GM21786 (cell line): ENCODE measurements at regions not wholly inside any gene's neighbourhood (a gene's known extent, or its start where the extent isn't known, plus 50 kb on each side); places are given as distances from the start of the nearest gene placed in this dataset.

Source experiments
- ATAC-seq: cut with Tn5 transposase; IDR thresholded peaks from one replicate; pipeline ENCODE4 v1.9.1; 2021; ENCODE audit not compliant: unreplicated experiment

DNA sequence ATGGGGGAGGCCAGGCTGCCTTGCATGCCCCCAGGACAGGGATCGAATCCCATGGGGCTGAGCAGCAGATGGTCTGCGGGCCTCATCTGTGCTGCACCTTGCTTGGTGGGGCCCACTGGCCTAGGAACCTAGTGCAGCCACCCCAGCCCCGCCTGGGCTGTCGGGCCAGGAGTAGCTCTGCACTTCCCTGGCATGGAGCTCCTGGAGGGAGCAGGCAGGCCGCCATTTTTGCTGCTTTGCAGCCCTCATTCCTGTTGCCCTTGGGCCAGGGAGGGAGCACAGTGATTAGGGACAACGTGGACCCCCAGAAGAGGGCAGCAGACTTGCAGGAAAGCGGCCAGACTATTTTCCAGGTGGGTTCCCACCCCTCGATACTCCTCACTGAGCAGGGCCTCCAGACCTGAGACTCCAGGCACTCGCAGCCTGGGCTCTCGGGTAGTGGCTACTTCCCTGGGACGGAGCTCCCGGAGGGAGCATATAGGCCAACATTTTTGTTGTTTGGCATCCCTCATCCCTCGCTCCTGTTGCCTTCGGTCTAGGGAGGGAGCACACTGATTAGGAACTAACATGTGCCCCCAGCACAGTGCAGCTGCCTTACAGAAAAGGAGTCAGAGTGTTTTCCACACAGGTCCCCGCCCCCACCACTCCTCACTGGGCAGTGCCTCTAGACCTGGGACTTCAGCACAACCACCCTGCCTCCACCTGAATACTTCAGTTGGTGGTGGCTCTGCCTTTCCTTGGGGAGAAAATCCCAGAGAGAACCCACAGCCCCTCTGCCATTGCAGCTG is 99.5 kb downstream of the MAIP1 start:
- no peak for ATAC-seq

DNA sequence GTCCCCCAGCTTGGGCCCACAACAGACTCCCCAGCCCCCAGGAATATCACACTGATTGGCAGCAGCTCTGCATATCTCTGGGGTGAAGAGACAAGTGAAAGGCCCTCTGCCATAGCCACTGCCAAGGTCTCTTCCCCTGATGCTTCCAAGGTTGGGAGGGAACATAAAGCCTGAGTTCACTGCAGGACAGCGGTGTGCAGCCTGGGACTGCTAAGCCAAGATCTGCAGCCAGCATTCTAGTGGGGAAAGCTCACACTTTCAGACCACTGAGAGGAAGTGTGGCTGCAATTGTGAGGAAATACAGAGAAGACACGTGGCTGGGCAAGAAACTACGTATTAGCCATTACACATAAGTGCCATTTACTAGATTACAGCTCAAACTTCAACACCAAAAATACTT is 100.7 kb downstream of the MAIP1 start:
- ATAC-seq: no peak

- no peak for ATAC-seq
Measured at GRCh38 chr2:200063155-200063554, 107.8 kb downstream of the MAIP1 start.

DNA sequence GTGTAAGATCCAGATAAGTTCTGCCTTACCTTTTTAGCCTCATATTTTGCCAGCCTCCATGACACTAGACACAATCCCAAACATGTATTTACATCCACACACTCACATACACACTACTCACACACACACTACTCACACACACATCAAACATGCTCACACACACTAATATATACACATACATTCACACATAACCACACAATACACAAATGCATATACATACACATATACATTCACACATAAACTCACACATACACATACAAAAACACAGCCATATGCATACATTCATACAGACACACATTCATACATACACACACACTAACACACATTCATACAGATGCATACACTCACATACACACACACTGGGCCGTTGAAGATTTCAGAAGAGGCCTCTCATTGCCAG is 109.5 kb downstream of the MAIP1 start:
- ATAC-seq: no peak

GRCh38 chr2:200065477-200065876 is 110.1 kb downstream of the MAIP1 start:
- ATAC-seq: no peak

GRCh38 chr2:200066417-200066816 is 111.0 kb downstream of the MAIP1 start:
- no peak for ATAC-seq

DNA sequence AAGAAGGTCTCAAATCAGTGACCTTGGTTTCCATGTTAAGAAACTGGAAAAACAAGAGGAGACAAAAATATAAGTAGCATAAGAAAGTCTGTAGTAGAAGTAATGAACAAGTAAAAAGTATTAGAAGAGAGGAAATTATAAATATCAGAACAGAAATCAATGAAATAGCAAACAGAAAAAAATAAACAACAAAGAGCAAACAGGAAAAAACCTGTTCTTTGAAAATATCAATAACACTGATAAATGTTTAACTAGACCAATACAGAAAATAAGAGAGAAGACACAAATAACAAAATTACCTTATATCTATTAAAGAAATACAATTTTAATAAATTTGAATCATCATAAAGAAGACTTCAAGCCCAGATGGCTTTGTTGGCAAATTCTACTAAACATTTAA is 113.3 kb downstream of the MAIP1 start:
- ATAC-seq: no peak

DNA sequence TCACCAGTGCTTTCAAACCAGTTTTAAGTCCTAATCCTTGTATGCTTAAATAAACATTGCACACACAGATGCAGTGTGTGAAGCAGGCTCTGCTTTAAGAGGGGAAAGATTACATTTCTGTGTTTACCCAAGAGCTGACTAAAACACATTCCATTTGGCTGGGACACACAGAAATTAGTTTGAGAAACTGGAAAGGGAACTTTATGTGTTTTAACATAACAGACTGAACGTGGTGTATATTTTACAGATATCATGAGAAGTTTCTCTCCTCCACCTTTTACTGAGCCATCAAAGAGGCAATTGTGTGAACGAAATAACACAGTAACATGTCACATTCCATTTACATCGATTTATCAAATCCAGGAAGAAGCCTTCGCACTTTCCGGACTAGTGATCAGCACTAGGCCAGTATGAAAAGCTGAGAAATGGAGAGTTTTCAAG is 121.8 kb downstream of the MAIP1 start:
- ATAC-seq: no peak

GRCh38 chr2:200077838-200078237 is 122.5 kb downstream of the MAIP1 start:
- no peak for ATAC-seq

GRCh38 chr2:200079356-200079755 is 124.0 kb downstream of the MAIP1 start:
- no peak for ATAC-seq

- ATAC-seq: no peak
Measured at GRCh38 chr2:200081236-200081635, 125.9 kb downstream of the MAIP1 start.

DNA sequence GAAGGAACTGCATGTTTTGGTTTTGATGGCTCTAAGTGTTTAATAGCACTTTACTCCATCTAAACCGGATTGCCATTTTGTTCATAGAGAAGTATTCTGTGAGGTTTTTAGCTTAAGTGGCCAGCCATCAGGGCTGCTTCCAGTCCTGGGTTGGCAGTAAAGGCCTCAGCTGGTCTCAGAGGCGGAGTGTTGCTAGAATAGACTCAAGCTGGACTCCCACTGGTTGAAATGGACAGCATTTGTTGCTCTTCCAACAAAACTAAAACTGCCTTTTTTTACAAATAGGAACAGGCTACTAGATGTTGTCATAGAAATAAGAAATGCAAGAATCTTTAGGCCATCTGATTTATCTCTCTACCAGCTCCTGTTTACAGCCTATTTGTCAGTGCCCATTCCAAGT is 126.4 kb downstream of the MAIP1 start:
- ATAC-seq: no peak

DNA sequence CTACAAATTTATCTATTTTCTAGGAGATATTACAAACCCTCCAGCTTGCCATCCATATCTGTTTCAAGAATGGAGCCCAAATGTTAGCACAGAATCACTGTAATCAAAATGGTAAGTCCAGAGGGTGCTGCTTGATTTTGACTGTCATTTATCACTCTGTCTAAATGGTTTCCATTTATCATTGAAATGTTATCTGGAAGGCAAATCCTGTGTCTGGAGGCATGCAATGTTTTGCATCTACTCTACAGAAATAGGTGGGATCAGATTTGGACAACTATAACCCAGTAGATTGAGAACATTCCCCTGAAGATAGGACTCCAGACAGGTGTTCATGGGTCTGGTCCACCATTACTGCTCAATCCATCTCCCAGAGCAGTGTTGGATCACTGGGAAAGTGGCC is 128.7 kb downstream of the MAIP1 start:
- no peak for ATAC-seq

- ATAC-seq: no peak
Measured at GRCh38 chr2:200086911-200087310, 131.5 kb downstream of the MAIP1 start.

GRCh38 chr2:200087451-200087850 is 132.1 kb downstream of the MAIP1 start:
- ATAC-seq: no peak

DNA sequence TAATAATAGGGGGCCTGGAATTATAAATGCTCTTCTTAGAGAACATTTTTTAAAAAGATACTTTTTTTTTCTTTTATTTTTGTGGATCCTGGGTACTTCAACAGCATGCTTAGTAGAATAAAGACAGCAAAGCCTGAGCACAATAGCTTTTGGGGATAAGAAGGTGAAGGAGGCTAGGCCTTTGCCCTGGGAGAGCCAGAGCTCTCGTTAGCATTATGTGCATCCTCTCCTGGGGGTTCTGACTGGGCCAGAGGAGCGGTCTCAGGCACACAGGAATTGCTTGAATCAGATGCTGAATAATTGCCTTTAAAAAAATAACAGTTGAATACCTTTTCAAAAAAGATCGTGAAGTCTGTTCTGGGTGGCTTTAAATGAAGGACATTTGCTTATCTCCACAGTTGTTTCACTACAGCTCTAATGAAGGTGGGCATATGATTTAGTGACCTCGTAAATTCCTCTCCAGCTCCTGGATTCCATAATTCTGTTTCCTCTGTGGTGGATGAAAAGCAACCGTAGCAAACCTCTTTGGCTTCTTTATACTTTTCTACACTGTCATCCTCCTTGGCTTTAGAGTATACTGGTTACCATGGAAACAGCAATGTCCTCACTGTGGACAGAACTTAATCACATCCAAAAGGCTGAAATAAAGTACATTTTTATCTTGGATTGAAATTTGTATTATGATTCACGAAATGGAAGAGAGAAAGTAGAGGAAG is 133.8 kb downstream of the MAIP1 start:
- no peak for ATAC-seq

DNA sequence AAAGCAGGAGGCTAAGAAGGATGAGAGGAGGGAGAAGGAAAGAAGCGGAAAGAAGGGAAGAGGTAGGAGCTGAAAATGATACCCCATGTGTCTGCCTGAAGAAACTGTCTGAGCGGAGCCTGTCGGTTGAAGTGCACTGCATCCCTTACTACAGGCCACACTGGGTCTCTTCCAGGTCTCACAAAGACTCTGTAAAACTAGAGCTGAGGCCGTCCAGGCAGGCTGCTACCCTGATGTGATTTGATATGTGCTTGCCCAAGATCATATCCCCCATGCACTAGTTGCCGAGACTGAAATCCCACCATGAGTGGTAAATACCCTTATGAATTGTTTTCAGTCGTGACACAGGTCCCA is 134.4 kb downstream of the MAIP1 start:
- ATAC-seq: no peak

DNA sequence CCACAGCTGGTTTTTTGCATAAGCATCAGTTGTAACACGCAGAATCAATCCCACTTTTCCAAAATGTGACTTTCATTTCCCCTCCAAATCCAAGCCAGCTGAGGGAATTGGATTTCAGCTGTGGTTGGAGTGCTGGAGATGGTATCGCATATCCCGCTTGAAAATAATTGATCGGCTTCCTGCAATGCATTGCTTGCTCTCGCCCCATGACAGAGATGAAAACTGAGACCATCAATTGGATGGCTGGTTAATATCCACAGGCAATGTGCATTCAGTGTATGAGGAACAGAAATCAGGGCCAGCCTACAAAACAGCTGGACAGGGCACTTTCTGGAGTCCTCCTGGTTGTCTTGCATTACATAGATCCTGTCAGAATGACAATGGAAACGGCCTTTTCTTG is 135.3 kb downstream of the MAIP1 start:
- no peak for ATAC-seq

- no peak for ATAC-seq
Measured at GRCh38 chr2:200091126-200091525, 135.7 kb downstream of the MAIP1 start.

GRCh38 chr2:200092235-200092634 is 136.9 kb downstream of the MAIP1 start:
- ATAC-seq: no peak

GRCh38 chr2:200095436-200095835 is 140.1 kb downstream of the MAIP1 start:
- ATAC-seq: no peak

GRCh38 chr2:200099256-200099655 is 143.9 kb downstream of the MAIP1 start:
- no peak for ATAC-seq

DNA sequence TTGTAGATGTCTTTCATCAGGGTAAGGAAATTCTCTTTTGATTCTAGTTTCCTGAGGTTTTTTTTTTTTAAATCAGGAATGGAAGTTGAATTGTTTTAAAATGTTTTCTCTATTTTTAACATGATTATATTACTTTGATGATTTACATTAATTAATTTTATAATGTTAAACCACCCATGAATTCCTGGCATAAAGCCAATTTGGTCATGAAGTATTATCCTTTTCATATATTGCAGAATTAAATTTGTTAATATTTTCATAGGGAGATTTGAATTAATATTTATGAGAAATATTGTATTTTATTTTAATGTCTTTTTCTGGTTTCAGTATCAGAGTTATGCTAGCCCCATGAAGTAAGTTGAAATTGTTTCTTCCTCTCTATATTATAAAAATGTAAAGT is 144.6 kb downstream of the MAIP1 start:
- no peak for ATAC-seq
